Muscle of leg (tissue), 3 donors: ENCODE measurements at regions not wholly inside any gene's neighbourhood (a gene's known extent, or its start where the extent isn't known, plus 50 kb on each side); places are given as distances from the start of the nearest gene placed in this dataset.

Experiments
- DNase-seq: peaks from one replicate; pipeline ENCODE4 v3.0.0; 2013
- H3K27ac ChIP-seq: one replicate; pipeline ENCODE4 v1.5.1; 2013; ENCODE audit warnings: mild to moderate bottlenecking, low read length, control low read depth
- H3K27me3 ChIP-seq: one replicate; pipeline ENCODE4 v1.6.1; 2013; ENCODE audit warnings: low read length; ENCODE audit not compliant: control insufficient read depth, insufficient read depth
- H3K36me3 ChIP-seq: one replicate; pipeline ENCODE4 v1.6.1; 2013; ENCODE audit warnings: low read length; ENCODE audit not compliant: control insufficient read depth, insufficient read depth
- H3K4me1 ChIP-seq: one replicate; pipeline ENCODE4 v1.6.1; 2013; ENCODE audit warnings: low read length; ENCODE audit not compliant: control insufficient read depth, insufficient read depth
- H3K4me3 ChIP-seq: one replicate; pipeline ENCODE4 v1.5.1; 2013; ENCODE audit warnings: low read length, control low read depth
- H3K9me3 ChIP-seq: replicated peaks from 2 replicates; pipeline ENCODE4 v1.6.1; 2013; ENCODE audit warnings: low read depth, low read length; ENCODE audit not compliant: control insufficient read depth
- WGBS: methylation state at CpG from one replicate; pipeline ENCODE4 v1.1.5; 2013; ENCODE audit warnings: missing lambda C conversion rate; ENCODE audit not compliant: insufficient coverage; 5-methylcytosine and 5-hydroxymethylcytosine counted together

- H3K27me3 ChIP-seq: no peaks in the 10 kb centered on the region
- H3K27ac ChIP-seq: no peak overlapping the region
- H3K4me1 ChIP-seq: no peaks in the 10 kb centered on the region
- peaks cover 5% of the 10 kb centered on the region for H3K9me3 ChIP-seq
- no peaks in the 10 kb centered on the region for H3K36me3 ChIP-seq
- 90% methylated on average over 2 of the region's 3 CpGs for WGBS
- no peak overlapping the region for H3K4me3 ChIP-seq
- DNase-seq: no peak
Measured at GRCh38 chr13:80284290-80284689, 56.6 kb downstream of the SPRY2 start.

- no peaks in the 10 kb centered on the region for H3K4me1 ChIP-seq
- no peaks in the 10 kb centered on the region for H3K27me3 ChIP-seq
- H3K36me3 ChIP-seq: no peaks in the 10 kb centered on the region
- no peaks in the 10 kb centered on the region for H3K9me3 ChIP-seq
- no peak for DNase-seq
- H3K4me3 ChIP-seq: no peak overlapping the region
- WGBS: 93% methylated on average over 25 of the region's 25 CpGs
- H3K27ac ChIP-seq: no peak overlapping the region
Measured at GRCh38 chr13:80278706-80279105, 62.2 kb downstream of the SPRY2 start.

- Histone ChIP-seq H3K27me3 (no peaks in the 10 kb centered on the region), H3K27ac (peak overlapping the region; percentile 33), H3K4me3 (no peak overlapping the region), H3K4me1 (no peaks in the 10 kb centered on the region), H3K36me3 (no peaks in the 10 kb centered on the region), H3K9me3 (no peaks in the 10 kb centered on the region)
- DNase-seq: peak; percentile 61
- 75% methylated on average over 4 of the region's 12 CpGs for WGBS
Measured at GRCh38 chr13:80276371-80277289, 64.3 kb downstream of the SPRY2 start.

GRCh38 chr13:80274643-80275042, 66.3 kb downstream of the SPRY2 start:
- H3K27ac ChIP-seq: no peak overlapping the region
- no peaks in the 10 kb centered on the region for H3K36me3 ChIP-seq
- peak; percentile 36 for DNase-seq
- no peaks in the 10 kb centered on the region for H3K27me3 ChIP-seq
- no peak overlapping the region for H3K4me3 ChIP-seq
- WGBS: 13% methylated on average over 1 of the region's 1 CpG
- no peaks in the 10 kb centered on the region for H3K4me1 ChIP-seq
- H3K9me3 ChIP-seq: no peaks in the 10 kb centered on the region

GRCh38 chr13:80273718-80274117, 67.2 kb downstream of the SPRY2 start:
- Histone ChIP-seq H3K9me3 (no peaks in the 10 kb centered on the region), H3K27ac (no peak overlapping the region), H3K4me1 (no peaks in the 10 kb centered on the region), H3K27me3 (no peaks in the 10 kb centered on the region), H3K36me3 (no peaks in the 10 kb centered on the region), H3K4me3 (no peak overlapping the region)
- no peak for DNase-seq
- no CpG with 5 or more reads among the region's 3 CpGs for WGBS

GRCh38 chr13:80265348-80265747, 75.6 kb downstream of the SPRY2 start:
- no peak for DNase-seq
- Histone ChIP-seq H3K27ac (no peak overlapping the region), H3K9me3 (no peaks in the 10 kb centered on the region), H3K27me3 (no peaks in the 10 kb centered on the region), H3K4me3 (no peak overlapping the region), H3K36me3 (no peaks in the 10 kb centered on the region), H3K4me1 (no peaks in the 10 kb centered on the region)
- no CpG with 5 or more reads among the region's 1 CpG for WGBS

GRCh38 chr13:80263745-80264513, 77.0 kb downstream of the SPRY2 start:
- Histone ChIP-seq H3K27me3 (no peaks in the 10 kb centered on the region), H3K9me3 (no peaks in the 10 kb centered on the region), H3K4me1 (no peaks in the 10 kb centered on the region), H3K27ac (no peak overlapping the region), H3K4me3 (no peak overlapping the region), H3K36me3 (no peaks in the 10 kb centered on the region)
- WGBS: 92% methylated on average over 3 of the region's 5 CpGs
- no peak for DNase-seq

GRCh38 chr13:80262051-80262695, 78.8 kb downstream of the SPRY2 start:
- Histone ChIP-seq H3K27ac (no peak overlapping the region), H3K27me3 (no peaks in the 10 kb centered on the region), H3K36me3 (no peaks in the 10 kb centered on the region), H3K4me1 (no peaks in the 10 kb centered on the region), H3K9me3 (no peaks in the 10 kb centered on the region), H3K4me3 (no peak overlapping the region)
- no peak for DNase-seq
- WGBS: 85% methylated on average over 2 of the region's 5 CpGs

- Histone ChIP-seq H3K4me3 (no peak overlapping the region), H3K27ac (no peak overlapping the region), H3K27me3 (no peaks in the 10 kb centered on the region), H3K4me1 (no peaks in the 10 kb centered on the region), H3K9me3 (no peaks in the 10 kb centered on the region), H3K36me3 (no peaks in the 10 kb centered on the region)
- DNase-seq: no peak
- whole genome bisulfite sequencing: no CpG with 5 or more reads among the region's 1 CpG
Measured at GRCh38 chr13:80259159-80259558, 81.8 kb downstream of the SPRY2 start.

- Histone ChIP-seq H3K4me3 (no peak overlapping the region), H3K36me3 (no peaks in the 10 kb centered on the region), H3K4me1 (no peaks in the 10 kb centered on the region), H3K27ac (no peak overlapping the region), H3K9me3 (no peaks in the 10 kb centered on the region), H3K27me3 (no peaks in the 10 kb centered on the region)
- no CpG with 5 or more reads among the region's 7 CpGs for WGBS
- DNase-seq: no peak
Measured at GRCh38 chr13:80256352-80256932, 84.5 kb downstream of the SPRY2 start.
